ENCODE measurements at regions not wholly inside any gene's neighbourhood (a gene's known extent, or its start where the extent isn't known, plus 50 kb on each side); places are given as distances from the start of the nearest gene placed in this dataset.
"Not testable (repeated sequence)": the region's sequence is repeated elsewhere in the genome, so short reads cannot be mapped to it uniquely, and the experiment has no call there.

DNA sequence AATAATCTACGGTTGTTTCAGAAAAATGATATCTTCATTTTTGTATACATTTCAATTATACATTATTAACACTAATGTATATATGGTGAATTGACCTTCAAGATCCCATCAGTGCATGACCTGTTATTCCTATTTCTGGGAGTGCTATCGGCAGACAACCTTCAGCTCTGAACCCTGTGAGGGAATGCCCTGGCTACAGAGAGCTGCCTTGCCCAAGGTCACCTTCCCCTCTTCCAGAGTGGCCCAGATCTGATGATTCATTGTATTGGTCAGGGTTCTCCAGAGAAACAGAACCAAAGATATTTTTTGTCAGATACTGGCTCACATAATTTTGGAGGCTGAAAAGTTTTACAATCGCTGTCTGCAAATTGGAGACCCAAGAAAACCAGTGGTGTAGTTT is 235.5 kb downstream of the ZNF92 start:
- TF ChIP-seq, protein P1, sequence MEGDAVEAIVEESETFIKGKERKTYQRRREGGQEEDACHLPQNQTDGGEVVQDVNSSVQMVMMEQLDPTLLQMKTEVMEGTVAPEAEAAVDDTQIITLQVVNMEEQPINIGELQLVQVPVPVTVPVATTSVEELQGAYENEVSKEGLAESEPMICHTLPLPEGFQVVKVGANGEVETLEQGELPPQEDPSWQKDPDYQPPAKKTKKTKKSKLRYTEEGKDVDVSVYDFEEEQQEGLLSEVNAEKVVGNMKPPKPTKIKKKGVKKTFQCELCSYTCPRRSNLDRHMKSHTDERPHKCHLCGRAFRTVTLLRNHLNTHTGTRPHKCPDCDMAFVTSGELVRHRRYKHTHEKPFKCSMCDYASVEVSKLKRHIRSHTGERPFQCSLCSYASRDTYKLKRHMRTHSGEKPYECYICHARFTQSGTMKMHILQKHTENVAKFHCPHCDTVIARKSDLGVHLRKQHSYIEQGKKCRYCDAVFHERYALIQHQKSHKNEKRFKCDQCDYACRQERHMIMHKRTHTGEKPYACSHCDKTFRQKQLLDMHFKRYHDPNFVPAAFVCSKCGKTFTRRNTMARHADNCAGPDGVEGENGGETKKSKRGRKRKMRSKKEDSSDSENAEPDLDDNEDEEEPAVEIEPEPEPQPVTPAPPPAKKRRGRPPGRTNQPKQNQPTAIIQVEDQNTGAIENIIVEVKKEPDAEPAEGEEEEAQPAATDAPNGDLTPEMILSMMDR (IDR thresholded peaks at IDR 0.05; ENCODE audit: unreplicated experiment), result no peak
- no peak overlapping the region for H3K4me3 Mint-ChIP-seq (ENCODE audit: unreplicated experiment)
- no peak overlapping the region for H3K27ac Mint-ChIP-seq (ENCODE audit: unreplicated experiment)
- H3K36me3 Mint-ChIP-seq (ENCODE audit: low read depth, unreplicated experiment), result no peaks in the 10 kb centered on the region
- H3K4me1 Mint-ChIP-seq (ENCODE audit: unreplicated experiment), result no peaks in the 10 kb centered on the region
- H3K9me3 Mint-ChIP-seq (ENCODE audit: unreplicated experiment), result no peaks in the 10 kb centered on the region
- no peak for DNase-seq (ENCODE audit: low spot score)
- H3K27me3 Mint-ChIP-seq (ENCODE audit: unreplicated experiment), result no peaks in the 10 kb centered on the region

DNA sequence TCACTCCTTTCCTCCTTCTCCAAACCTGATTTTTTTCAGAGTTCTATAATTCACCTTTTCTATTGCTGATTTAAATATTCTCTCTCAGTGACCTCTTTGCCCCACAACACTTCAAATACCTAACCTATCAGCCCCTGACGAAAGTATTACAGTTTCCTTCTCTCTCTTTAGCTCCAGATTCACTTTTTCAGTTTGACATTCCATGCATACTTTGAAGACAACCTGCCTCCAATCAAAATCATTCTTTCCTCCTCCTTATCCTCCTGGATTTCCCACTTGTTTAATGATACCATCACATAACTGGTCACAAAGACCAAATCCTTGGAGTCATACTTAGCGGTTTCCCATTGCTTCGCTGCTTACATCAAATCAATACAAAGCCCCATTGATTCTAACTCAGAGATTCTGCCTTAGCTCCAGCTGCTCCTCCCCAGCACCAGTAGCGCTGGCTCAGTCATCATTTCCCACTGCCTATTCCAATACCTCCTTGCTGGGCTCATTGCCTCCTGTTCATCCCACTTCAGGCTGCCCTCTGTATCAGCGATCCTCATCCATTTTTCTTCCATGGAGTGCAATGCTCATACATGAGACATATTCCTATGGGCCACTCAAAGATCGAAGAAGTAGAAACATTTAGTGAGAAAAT is 240.1 kb downstream of the ZNF92 start:
- H3K27me3 Mint-ChIP-seq (ENCODE audit: unreplicated experiment); H3K9me3 Mint-ChIP-seq (ENCODE audit: unreplicated experiment); H3K27ac Mint-ChIP-seq (ENCODE audit: unreplicated experiment); H3K36me3 Mint-ChIP-seq (ENCODE audit: low read depth, unreplicated experiment); H3K4me1 Mint-ChIP-seq (ENCODE audit: unreplicated experiment); DNase-seq (ENCODE audit: low spot score); H3K4me3 Mint-ChIP-seq (ENCODE audit: unreplicated experiment): not testable (repeated sequence)

DNA sequence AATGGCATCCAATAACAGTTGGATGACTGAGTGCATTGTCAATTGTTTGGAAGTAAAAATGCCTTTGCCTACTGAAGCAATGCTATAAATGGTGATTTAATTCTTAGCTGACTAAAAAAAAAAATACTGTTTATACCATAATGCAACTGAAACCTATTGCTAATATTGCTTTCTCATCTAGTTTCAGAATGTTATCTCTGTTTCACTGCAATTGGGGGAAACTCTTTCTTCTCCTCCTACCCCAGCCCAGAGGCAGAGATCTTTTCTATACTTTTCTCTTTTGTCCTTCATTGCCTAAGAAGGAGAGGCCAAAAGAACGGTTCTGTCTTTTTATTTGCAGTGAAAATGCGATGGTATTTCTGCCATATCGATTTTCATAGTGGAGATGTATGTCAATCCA is 242.5 kb downstream of the ZNF92 start:
- not testable (repeated sequence) for DNase-seq (ENCODE audit: low spot score); H3K27me3 Mint-ChIP-seq (ENCODE audit: unreplicated experiment); H3K36me3 Mint-ChIP-seq (ENCODE audit: low read depth, unreplicated experiment); H3K4me3 Mint-ChIP-seq (ENCODE audit: unreplicated experiment); H3K9me3 Mint-ChIP-seq (ENCODE audit: unreplicated experiment); H3K4me1 Mint-ChIP-seq (ENCODE audit: unreplicated experiment); H3K27ac Mint-ChIP-seq (ENCODE audit: unreplicated experiment)

DNA sequence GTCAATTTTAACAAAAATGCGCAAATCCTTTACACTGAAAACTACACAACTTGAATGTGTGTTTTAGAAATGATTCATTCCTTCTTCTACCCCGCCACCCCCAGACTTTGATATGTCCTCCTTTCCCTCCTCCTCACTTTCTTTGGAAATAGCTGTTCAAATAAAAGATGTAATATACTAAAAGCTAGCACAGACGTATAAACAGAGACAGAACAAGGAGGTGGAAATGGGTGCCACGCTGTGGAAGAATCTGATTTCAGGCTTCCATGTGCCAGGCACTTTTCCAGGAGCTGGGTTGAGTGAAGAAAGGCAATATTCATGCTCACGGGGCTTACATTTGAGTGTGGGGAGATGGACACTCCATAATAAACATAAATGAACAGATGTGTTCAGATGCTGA is 246.6 kb downstream of the ZNF92 start:
- H3K4me1 Mint-ChIP-seq (ENCODE audit: unreplicated experiment); H3K27me3 Mint-ChIP-seq (ENCODE audit: unreplicated experiment); H3K9me3 Mint-ChIP-seq (ENCODE audit: unreplicated experiment); DNase-seq (ENCODE audit: low spot score); H3K27ac Mint-ChIP-seq (ENCODE audit: unreplicated experiment); H3K4me3 Mint-ChIP-seq (ENCODE audit: unreplicated experiment); H3K36me3 Mint-ChIP-seq (ENCODE audit: low read depth, unreplicated experiment): not testable (repeated sequence)

DNA sequence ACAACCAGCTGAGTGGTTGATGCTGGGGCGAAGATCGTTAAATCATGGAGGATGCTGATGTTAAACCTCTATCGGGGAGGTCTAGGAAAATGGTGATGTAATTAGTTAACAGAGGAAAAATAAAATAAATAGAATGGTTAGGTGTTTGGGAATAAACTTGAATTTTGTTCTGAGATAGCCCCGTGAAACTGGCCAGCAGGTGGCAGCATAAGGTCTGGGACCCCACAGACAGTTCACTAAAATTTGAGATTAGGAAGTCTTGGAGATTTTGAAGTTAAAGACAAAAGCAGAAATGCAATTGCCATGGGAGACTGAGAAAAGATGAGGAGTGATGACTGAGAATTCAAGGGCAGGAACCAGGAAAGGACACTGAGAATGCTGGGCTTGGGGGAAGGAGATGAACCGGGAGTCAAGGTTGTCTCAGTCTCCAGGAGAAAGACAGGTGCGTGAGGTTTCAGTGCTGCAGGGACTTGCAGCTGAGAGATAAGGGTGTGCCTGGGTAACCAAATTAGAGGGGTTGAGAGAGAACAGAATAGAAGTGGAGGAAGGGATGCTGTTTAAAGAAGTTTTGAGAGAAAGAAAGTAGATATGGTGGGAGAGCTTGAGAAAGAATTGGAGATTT is 248.0 kb downstream of the ZNF92 start:
- H3K27me3 Mint-ChIP-seq (ENCODE audit: unreplicated experiment); H3K36me3 Mint-ChIP-seq (ENCODE audit: low read depth, unreplicated experiment); H3K9me3 Mint-ChIP-seq (ENCODE audit: unreplicated experiment); H3K4me3 Mint-ChIP-seq (ENCODE audit: unreplicated experiment); H3K27ac Mint-ChIP-seq (ENCODE audit: unreplicated experiment): not testable (repeated sequence)
- DNase-seq (ENCODE audit: low spot score), result peak; percentile 54
- TF ChIP-seq, protein P1 (IDR thresholded peaks at IDR 0.05; ENCODE audit: unreplicated experiment), result peak; percentile 63
- H3K4me1 Mint-ChIP-seq (ENCODE audit: unreplicated experiment), result peaks cover 12% of the 10 kb centered on the region

DNA sequence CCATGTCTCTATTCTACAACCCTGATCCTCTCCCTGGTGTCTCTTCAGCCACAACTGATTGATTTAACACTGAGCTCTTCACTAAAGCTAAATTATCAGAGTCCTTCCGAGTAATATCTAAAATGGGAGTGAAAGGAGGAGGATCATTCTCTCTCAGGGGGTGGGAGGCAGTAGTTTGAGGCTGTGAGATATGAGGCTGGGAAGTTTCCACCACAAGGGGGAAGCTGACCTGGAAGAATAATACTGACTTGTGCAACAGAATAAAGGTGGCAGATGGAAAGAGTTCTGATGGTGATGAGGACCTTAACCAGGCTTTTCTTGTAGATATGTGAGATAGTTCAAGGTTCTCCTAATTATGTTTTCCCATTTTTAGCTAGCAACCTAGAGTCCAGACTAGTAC is 241.6 kb upstream of the VKORC1L1 start:
- H3K9me3 Mint-ChIP-seq (ENCODE audit: unreplicated experiment); H3K4me1 Mint-ChIP-seq (ENCODE audit: unreplicated experiment); H3K27me3 Mint-ChIP-seq (ENCODE audit: unreplicated experiment); DNase-seq (ENCODE audit: low spot score); H3K27ac Mint-ChIP-seq (ENCODE audit: unreplicated experiment); H3K4me3 Mint-ChIP-seq (ENCODE audit: unreplicated experiment); H3K36me3 Mint-ChIP-seq (ENCODE audit: low read depth, unreplicated experiment): not testable (repeated sequence)

DNA sequence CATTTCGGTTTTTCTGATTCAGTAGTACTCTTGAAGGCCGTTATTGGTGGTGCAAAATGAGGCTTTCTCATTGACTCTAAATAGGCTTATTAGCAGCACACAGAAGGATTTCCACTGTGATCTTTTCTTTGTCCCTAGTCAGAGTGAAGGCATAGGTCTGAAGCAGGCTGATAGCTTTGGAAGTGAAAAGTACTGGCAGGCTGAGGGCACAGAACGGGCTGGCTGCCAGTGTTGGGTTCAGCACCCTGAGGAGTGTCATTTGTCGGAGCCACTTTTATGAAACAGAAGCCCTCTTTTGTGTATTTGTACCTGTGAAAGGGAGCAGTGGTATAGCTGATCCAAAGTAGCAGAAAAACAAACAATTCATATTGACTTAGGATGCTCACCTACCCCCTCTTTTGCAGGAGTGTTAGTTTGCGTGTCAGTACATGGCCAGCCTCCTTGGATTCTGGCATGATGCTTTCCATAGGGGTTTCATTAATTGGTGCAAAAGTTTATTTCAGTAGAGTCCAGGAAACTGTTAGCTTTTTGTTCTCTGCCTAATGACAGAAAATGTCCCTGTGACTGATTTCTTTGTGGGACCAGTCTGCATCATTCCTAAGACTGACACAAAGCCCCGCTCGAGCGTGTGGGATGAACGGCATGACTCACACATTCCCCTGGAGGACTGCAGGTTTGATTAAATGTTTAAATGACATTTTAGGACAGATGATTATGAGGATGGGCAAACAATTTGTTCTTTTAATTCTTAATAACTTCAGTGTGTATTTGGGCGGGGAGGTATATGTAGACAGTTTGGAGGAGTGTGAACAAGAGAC is 239.1 kb upstream of the VKORC1L1 start:
- not testable (repeated sequence) for DNase-seq (ENCODE audit: low spot score)

DNA sequence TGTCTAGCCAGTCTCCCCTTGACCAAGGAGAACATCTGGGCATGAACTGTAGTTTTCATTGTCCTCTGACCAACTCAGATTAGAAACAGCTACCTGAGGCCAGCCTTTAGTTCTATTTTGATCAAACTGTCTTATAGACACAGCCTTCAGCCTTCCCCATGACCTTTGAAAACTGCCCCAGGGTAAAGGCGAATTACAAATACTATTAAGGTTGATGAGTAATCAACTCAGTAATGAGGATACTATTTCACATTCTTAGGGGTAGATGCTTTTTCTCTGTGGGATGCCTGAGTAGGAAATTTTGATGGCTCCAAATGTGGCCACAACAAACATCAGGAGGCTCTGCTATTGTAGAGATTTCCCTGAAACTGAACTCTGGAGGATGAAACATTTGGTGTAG is 234.0 kb upstream of the VKORC1L1 start:
- H3K4me3 Mint-ChIP-seq (ENCODE audit: unreplicated experiment); H3K27ac Mint-ChIP-seq (ENCODE audit: unreplicated experiment); H3K9me3 Mint-ChIP-seq (ENCODE audit: unreplicated experiment); H3K4me1 Mint-ChIP-seq (ENCODE audit: unreplicated experiment); H3K27me3 Mint-ChIP-seq (ENCODE audit: unreplicated experiment); H3K36me3 Mint-ChIP-seq (ENCODE audit: low read depth, unreplicated experiment); DNase-seq (ENCODE audit: low spot score): not testable (repeated sequence)

More for the DNA sequence above, 239.1 kb upstream of the VKORC1L1 start:
- not testable (repeated sequence) for H3K27ac Mint-ChIP-seq (ENCODE audit: unreplicated experiment); H3K27me3 Mint-ChIP-seq (ENCODE audit: unreplicated experiment); H3K9me3 Mint-ChIP-seq (ENCODE audit: unreplicated experiment); H3K4me1 Mint-ChIP-seq (ENCODE audit: unreplicated experiment); H3K36me3 Mint-ChIP-seq (ENCODE audit: low read depth, unreplicated experiment); H3K4me3 Mint-ChIP-seq (ENCODE audit: unreplicated experiment)

DNA sequence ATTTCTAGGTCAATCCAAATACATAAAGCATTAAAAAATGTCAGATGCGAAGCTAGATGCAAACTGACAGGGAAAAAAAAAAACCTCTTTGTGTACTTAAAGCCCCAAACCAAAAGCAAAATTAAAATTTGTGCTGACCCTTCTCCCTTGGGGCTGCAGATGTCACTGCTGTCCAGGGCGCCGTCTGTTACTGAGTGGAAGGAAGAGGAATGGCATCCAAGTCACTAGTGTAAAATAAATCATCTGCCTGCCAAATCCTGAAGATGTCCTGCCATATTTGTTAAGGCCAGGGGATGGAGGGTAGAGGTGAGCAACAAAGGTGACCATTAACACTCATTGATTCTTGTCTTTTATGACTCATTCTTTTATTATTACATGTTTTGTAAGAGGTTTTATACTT is 233.2 kb upstream of the VKORC1L1 start:
- not testable (repeated sequence) for H3K4me3 Mint-ChIP-seq (ENCODE audit: unreplicated experiment); H3K4me1 Mint-ChIP-seq (ENCODE audit: unreplicated experiment); DNase-seq (ENCODE audit: low spot score); H3K27ac Mint-ChIP-seq (ENCODE audit: unreplicated experiment); H3K36me3 Mint-ChIP-seq (ENCODE audit: low read depth, unreplicated experiment); H3K27me3 Mint-ChIP-seq (ENCODE audit: unreplicated experiment); H3K9me3 Mint-ChIP-seq (ENCODE audit: unreplicated experiment)

DNA sequence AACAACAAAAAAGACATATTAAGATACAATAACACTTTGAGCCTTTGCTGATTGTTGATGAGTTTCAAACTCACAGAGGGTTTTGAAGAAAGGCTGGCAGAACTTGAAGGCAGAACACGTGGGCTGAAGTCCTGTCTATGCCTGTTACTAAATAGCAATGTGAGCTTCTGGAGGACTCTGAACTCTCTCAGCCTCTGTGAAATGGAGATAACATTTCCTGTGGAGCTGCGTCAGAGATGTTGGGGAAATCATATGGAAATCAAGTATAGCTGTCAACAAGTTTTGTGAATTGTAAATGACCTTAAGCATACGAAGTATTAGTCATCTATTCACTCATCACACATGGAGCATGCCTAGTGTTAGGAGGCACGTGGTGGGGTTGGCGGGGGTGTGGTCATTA is 229.4 kb upstream of the VKORC1L1 start:
- not testable (repeated sequence) for DNase-seq (ENCODE audit: low spot score); H3K27me3 Mint-ChIP-seq (ENCODE audit: unreplicated experiment); H3K9me3 Mint-ChIP-seq (ENCODE audit: unreplicated experiment); H3K4me3 Mint-ChIP-seq (ENCODE audit: unreplicated experiment); H3K4me1 Mint-ChIP-seq (ENCODE audit: unreplicated experiment); H3K27ac Mint-ChIP-seq (ENCODE audit: unreplicated experiment); H3K36me3 Mint-ChIP-seq (ENCODE audit: low read depth, unreplicated experiment)
